ENCODE measurements at regions not wholly inside any gene's neighbourhood (a gene's known extent, or its start where the extent isn't known, plus 50 kb on each side); places are given as distances from the start of the nearest gene placed in this dataset.

DNA sequence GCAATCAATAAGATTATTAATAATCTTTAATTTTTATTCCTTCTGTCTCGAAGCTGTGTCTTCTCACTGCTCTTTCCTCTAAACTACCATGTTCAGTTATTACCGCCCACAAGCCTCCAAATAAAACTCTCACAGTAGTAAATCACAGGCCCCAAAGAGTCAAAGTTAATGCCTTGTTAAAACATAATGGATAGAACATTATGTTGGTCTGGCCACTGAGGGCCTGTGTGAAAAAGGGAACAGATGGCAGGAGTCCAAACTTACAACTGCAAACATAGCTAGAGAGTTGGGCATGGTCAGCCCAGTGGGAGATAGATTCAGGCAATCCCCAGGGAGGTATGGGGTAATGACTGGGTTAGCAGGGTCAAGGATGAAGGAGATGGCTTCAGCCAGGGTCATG, 84.6 kb upstream of the TNIP3 start:
- Histone ChIP-seq H3K27ac (no peak overlapping the region), H3K9me3 (ENCODE audit: severe bottlenecking) (no peaks in the 10 kb centered on the region), H3K36me3 (no peaks in the 10 kb centered on the region), H3K4me3 (ENCODE audit: low read depth, low read length) (no peak overlapping the region), H3K27me3 (ENCODE audit: insufficient read depth, low read depth, severe bottlenecking) (no peaks in the 10 kb centered on the region)
- TF ChIP-seq CTCF (IDR thresholded peaks at IDR 0.05; ENCODE audit: low read depth, low read length), result no peak
- DNase-seq, result no peak

DNA sequence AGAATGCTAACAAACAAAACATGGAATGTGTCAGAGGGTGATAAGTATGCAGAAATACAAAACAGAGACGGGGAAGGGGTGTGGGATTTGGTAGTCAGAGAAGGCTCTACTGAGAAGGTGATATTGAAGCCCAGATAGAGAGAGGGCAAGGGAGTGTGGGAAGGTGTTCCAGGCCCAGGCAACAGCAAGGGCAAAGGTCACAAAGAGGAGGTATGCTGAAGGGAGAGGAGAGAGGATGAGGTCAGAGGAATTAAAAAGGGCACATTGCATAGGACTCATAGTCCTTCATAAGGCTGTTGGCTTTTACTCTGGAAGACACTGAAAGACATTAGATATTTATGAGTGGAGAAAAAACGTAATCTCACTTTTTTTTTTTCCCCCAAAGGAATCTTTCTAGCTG, 82.6 kb upstream of the TNIP3 start:
- Histone ChIP-seq H3K4me3 (ENCODE audit: low read depth, low read length) (no peak overlapping the region), H3K36me3 (no peaks in the 10 kb centered on the region), H3K27ac (no peak overlapping the region), H3K9me3 (ENCODE audit: severe bottlenecking) (no peaks in the 10 kb centered on the region), H3K27me3 (ENCODE audit: insufficient read depth, low read depth, severe bottlenecking) (no peaks in the 10 kb centered on the region)
- DNase-seq, result no peak
- TF ChIP-seq CTCF (IDR thresholded peaks at IDR 0.05; ENCODE audit: low read depth, low read length), result no peak

GRCh38 chr4:121243485-121243884, 79.4 kb upstream of the TNIP3 start:
- H3K36me3 ChIP-seq, result no peaks in the 10 kb centered on the region
- no peak overlapping the region for H3K27ac ChIP-seq
- peaks cover under 1% of the 10 kb centered on the region for H3K9me3 ChIP-seq (ENCODE audit: severe bottlenecking)
- no peak for TF ChIP-seq CTCF (IDR thresholded peaks at IDR 0.05; ENCODE audit: low read depth, low read length)
- DNase-seq, result no peak
- no peaks in the 10 kb centered on the region for H3K27me3 ChIP-seq (ENCODE audit: insufficient read depth, low read depth, severe bottlenecking)
- H3K4me3 ChIP-seq (ENCODE audit: low read depth, low read length), result no peak overlapping the region

GRCh38 chr4:121242188-121242750, 78.1 kb upstream of the TNIP3 start:
- Histone ChIP-seq H3K9me3 (ENCODE audit: severe bottlenecking) (peaks cover 8% of the 10 kb centered on the region), H3K36me3 (no peaks in the 10 kb centered on the region), H3K27me3 (ENCODE audit: insufficient read depth, low read depth, severe bottlenecking) (no peaks in the 10 kb centered on the region), H3K27ac (no peak overlapping the region), H3K4me3 (ENCODE audit: low read depth, low read length) (no peak overlapping the region)
- no peak for DNase-seq
- TF ChIP-seq CTCF (IDR thresholded peaks at IDR 0.05; ENCODE audit: low read depth, low read length), result no peak

- TF ChIP-seq CTCF (IDR thresholded peaks at IDR 0.05; ENCODE audit: low read depth, low read length), result no peak
- DNase-seq, result no peak
Measured at GRCh38 chr4:121239951-121240350, 75.8 kb upstream of the TNIP3 start.

DNA sequence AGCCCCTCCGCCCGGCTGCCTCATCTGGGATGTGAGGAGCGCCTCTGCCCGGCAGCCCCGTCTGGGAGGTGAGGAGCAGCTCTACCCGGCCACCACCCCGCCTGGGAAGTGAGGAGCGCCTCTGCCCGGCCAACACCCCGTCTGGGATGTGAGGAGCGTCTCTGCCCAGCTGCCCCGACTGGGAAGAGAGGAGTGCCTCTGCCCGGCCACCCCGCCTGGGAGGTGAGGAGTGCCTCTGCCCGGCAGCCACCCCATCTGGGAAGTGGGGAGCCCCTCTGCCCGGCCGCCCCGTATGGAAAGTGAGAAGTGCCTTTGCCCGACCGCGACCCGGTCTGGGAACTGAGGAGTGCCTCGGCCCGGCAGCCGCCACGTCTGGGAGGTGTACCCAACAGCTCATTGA, 74.3 kb upstream of the TNIP3 start:
- no peak for DNase-seq
- peaks cover 8% of the 10 kb centered on the region for H3K9me3 ChIP-seq (ENCODE audit: severe bottlenecking)
- no peaks in the 10 kb centered on the region for H3K36me3 ChIP-seq
- no peak overlapping the region for H3K4me3 ChIP-seq (ENCODE audit: low read depth, low read length)
- H3K27me3 ChIP-seq (ENCODE audit: insufficient read depth, low read depth, severe bottlenecking), result no peaks in the 10 kb centered on the region
- no peak overlapping the region for H3K27ac ChIP-seq
- no peak for TF ChIP-seq CTCF (IDR thresholded peaks at IDR 0.05; ENCODE audit: low read depth, low read length)

More at GRCh38 chr4:121239951-121240350, 75.8 kb upstream of the TNIP3 start:
- Histone ChIP-seq H3K27ac (no peak overlapping the region), H3K9me3 (ENCODE audit: severe bottlenecking) (peaks cover 8% of the 10 kb centered on the region), H3K36me3 (no peaks in the 10 kb centered on the region), H3K27me3 (ENCODE audit: insufficient read depth, low read depth, severe bottlenecking) (no peaks in the 10 kb centered on the region), H3K4me3 (ENCODE audit: low read depth, low read length) (no peak overlapping the region)
